ENCODE measurements at regions not wholly inside any gene's neighbourhood (a gene's known extent, or its start where the extent isn't known, plus 50 kb on each side); places are given as distances from the start of the nearest gene placed in this dataset.

DNA sequence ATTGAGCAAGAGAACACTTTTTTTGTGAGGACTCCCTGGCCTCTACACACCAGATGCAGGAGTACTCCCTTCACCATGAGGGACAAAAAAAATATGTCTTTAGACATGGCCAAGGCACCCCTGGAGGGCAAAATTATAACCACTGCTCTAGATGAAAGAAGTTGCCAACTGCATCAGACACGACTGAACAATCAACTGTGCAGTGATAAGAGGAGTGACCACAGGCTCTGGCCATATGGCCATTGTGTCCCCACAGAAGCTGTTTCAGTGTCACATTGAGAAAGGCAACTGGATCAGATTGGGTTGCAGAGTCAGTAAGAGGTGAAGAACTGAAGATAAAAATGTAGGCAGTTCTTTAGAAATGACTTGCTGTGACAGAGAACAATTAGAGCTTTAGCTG lies 85.7 kb downstream of the C6orf118 start:
- ChIA-PET CTCF (no interaction called here), RAD21 (ENCODE audit: low non-redundant PET in 1 of 2, low total read pairs in 2 of 2, uncharacterized antibody in 2 of 2, unreplicated experiment in 2 of 2) (no interaction called here), POLR2A (no interaction called here)
- H4K20me1 ChIP-seq (ENCODE audit: insufficient read depth): no peaks in the 10 kb centered on the region
- DNase-seq (ENCODE audit: low read depth, low spot score) (no peak), ATAC-seq (no peak)
- H3K4me2 ChIP-seq (ENCODE audit: low read length): no peak overlapping the region
- H3K9ac ChIP-seq (ENCODE audit: low read length): no peak overlapping the region
- no peaks in the 10 kb centered on the region for H3K27me3 ChIP-seq (ENCODE audit: insufficient read depth, low read length)
- H2AFZ ChIP-seq (ENCODE audit: low read depth, low read length, poor library complexity, severe bottlenecking): no peak overlapping the region
- no peaks in the 10 kb centered on the region for H3K4me1 ChIP-seq (ENCODE audit: control insufficient read depth in 1 of 2, insufficient read depth in 2 of 2, low read length in 2 of 2)
- no peaks in the 10 kb centered on the region for H3K9me2 ChIP-seq (ENCODE audit: insufficient read depth)
- H3K79me2 ChIP-seq (ENCODE audit: insufficient read depth, low read length): no peaks in the 10 kb centered on the region
- intact Hi-C loops (cut with micrococcal nuclease): no loop called here
- H3K4me3 ChIP-seq (replicated peaks in 1 of 2; ENCODE audit: low read depth in 1 of 2, low read length in 2 of 2): no peak overlapping the region
- H3K27ac ChIP-seq (ENCODE audit: low read depth, low read length): no peak overlapping the region
- TF ChIP-seq SP1 (IDR thresholded peaks at IDR 0.05; ENCODE audit: low read depth) (no peak), EZH2phosphoT487 (IDR thresholded peaks at IDR 0.05; ENCODE audit: borderline replicate concordance) (no peak), JUND (IDR thresholded peaks at IDR 0.05) (no peak), ZFX (IDR thresholded peaks at IDR 0.05) (no peak), SIN3A (IDR thresholded peaks at IDR 0.05; ENCODE audit: low read depth) (no peak), RAD21 (IDR thresholded peaks at IDR 0.05; ENCODE audit: low read depth) (no peak), EZH2 (IDR thresholded peaks at IDR 0.05) (no peak), POLR2A (IDR thresholded peaks at IDR 0.05; ENCODE audit: borderline replicate concordance, extremely low read depth, insufficient read depth, insufficient read length) (no peak), ZNF274 (IDR thresholded peaks at IDR 0.05; ENCODE audit: low read depth, low read length) (no peak)
- TF ChIP-seq, protein P1, sequence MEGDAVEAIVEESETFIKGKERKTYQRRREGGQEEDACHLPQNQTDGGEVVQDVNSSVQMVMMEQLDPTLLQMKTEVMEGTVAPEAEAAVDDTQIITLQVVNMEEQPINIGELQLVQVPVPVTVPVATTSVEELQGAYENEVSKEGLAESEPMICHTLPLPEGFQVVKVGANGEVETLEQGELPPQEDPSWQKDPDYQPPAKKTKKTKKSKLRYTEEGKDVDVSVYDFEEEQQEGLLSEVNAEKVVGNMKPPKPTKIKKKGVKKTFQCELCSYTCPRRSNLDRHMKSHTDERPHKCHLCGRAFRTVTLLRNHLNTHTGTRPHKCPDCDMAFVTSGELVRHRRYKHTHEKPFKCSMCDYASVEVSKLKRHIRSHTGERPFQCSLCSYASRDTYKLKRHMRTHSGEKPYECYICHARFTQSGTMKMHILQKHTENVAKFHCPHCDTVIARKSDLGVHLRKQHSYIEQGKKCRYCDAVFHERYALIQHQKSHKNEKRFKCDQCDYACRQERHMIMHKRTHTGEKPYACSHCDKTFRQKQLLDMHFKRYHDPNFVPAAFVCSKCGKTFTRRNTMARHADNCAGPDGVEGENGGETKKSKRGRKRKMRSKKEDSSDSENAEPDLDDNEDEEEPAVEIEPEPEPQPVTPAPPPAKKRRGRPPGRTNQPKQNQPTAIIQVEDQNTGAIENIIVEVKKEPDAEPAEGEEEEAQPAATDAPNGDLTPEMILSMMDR (IDR thresholded peaks at IDR 0.05 in 2 of 3, conservative IDR thresholded peaks at IDR 0.05 in 1 of 3; ENCODE audit: borderline replicate concordance in 1 of 3, insufficient read depth in 1 of 3, low read depth in 2 of 3, low read length in 2 of 3): no peak
- TF ChIP-seq, protein P2, sequence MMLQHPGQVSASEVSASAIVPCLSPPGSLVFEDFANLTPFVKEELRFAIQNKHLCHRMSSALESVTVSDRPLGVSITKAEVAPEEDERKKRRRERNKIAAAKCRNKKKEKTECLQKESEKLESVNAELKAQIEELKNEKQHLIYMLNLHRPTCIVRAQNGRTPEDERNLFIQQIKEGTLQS (IDR thresholded peaks at IDR 0.05): no peak
- TF ChIP-seq, protein P3, sequence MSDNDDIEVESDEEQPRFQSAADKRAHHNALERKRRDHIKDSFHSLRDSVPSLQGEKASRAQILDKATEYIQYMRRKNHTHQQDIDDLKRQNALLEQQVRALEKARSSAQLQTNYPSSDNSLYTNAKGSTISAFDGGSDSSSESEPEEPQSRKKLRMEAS (IDR thresholded peaks at IDR 0.05): no peak
- no peaks in the 10 kb centered on the region for H3K36me3 ChIP-seq (ENCODE audit: control insufficient read depth in 1 of 2, insufficient read depth in 2 of 2, low read length in 2 of 2)
- H3K9me3 ChIP-seq (ENCODE audit: control insufficient read depth in 1 of 2, insufficient read depth in 1 of 2, low read depth in 1 of 2, low read length in 2 of 2): peaks cover 0 to 8% of the 10 kb centered on the region in 2 experiments; a peak in 1 of 4 replicates
- BruUV-seq (replicated peaks): no TSS peak
